Omental fat pad (tissue), 3 donors: ENCODE measurements at regions not wholly inside any gene's neighbourhood (a gene's known extent, or its start where the extent isn't known, plus 50 kb on each side); places are given as distances from the start of the nearest gene placed in this dataset.
A peak's percentile ranks its signal among the peaks of the same experiment; 100 is the strongest.

Source experiments
- ATAC-seq: fragments of 150-250 bp; one replicate; pipeline ENCODE4 v1.9.1; 2016; ENCODE audit warnings: mild to moderate bottlenecking, moderate library complexity; ENCODE audit not compliant: low FRiP score
- DNase-seq: peaks from one replicate; pipeline ENCODE4 v3.0.0-alpha.2; 2019; ENCODE audit warnings: low spot score
- CTCF ChIP-seq, 3 donors: fragments of 450-650 bp; IDR thresholded peaks; one replicate each; pipeline ENCODE4 v1.5.1; 2016 to 2017; ENCODE audit warnings: antibody characterized with exemption in 3 of 3, mild to moderate bottlenecking in 3 of 3, moderate library complexity in 2 of 3

GRCh38 chr2:120937686-120938044, 202.0 kb downstream of the GLI2 start:
- peak; percentile 68 for ATAC-seq
- no peak for TF ChIP-seq CTCF (IDR thresholded peaks at IDR 0.05)

GRCh38 chr2:120938045-120938771, 202.5 kb downstream of the GLI2 start:
- no peak for DNase-seq

More at GRCh38 chr2:120937686-120938044, 202.0 kb downstream of the GLI2 start:
- DNase-seq, result no peak

GRCh38 chr2:120939595-120940318, 204.1 kb downstream of the GLI2 start:
- TF ChIP-seq CTCF (IDR thresholded peaks at IDR 0.05), result no peak
- ATAC-seq (no peak), DNase-seq (no peak)

More at GRCh38 chr2:120938045-120938771, 202.5 kb downstream of the GLI2 start:
- peak; percentile 8 for ATAC-seq
- no peak for TF ChIP-seq CTCF (IDR thresholded peaks at IDR 0.05)

- ATAC-seq (no peak), DNase-seq (no peak)
- TF ChIP-seq CTCF (IDR thresholded peaks at IDR 0.05), result no peak
Measured at GRCh38 chr2:120940319-120940696, 204.6 kb downstream of the GLI2 start.

- ATAC-seq, result no peak
- DNase-seq, result no peak
- TF ChIP-seq CTCF (IDR thresholded peaks at IDR 0.05), result no peak
Measured at GRCh38 chr2:120940726-120941256, 205.1 kb downstream of the GLI2 start.

GRCh38 chr2:120941571-120942120, 206.0 kb downstream of the GLI2 start:
- DNase-seq (no peak), ATAC-seq (no peak)
- no peak for TF ChIP-seq CTCF (IDR thresholded peaks at IDR 0.05)
